Motor neuron (in vitro differentiated cells): ENCODE measurements at regions not wholly inside any gene's neighbourhood (a gene's known extent, or its start where the extent isn't known, plus 50 kb on each side); places are given as distances from the start of the nearest gene placed in this dataset.
A peak's percentile ranks its signal among the peaks of the same experiment; 100 is the strongest.

Experiments
- ATAC-seq, 8 experiments: fragments of 200-7000 bp; cut with Tn5 transposase; replicated peaks in 6 of 8; 2 replicates each; pipeline ENCODE4 v1.8.0; 2021; ENCODE audit warnings: mild to moderate bottlenecking in 8 of 8, moderate library complexity in 8 of 8
- H3K27ac ChIP-seq, 2 donors: fragments of 250-450 bp; sonication (Bioruptor Pico); 2 replicates each; pipeline ENCODE4 v1.9.0; 2021; ENCODE audit warnings: antibody characterized with exemption in 2 of 2, mild to moderate bottlenecking in 2 of 2, moderate library complexity in 1 of 2
- H3K4me1 ChIP-seq, 2 donors: fragments of 250-450 bp; sonication (Bioruptor Pico); replicated peaks in 1 of 2; 2 replicates each; pipeline ENCODE4 v1.6.1; 2021; ENCODE audit warnings: antibody characterized with exemption in 2 of 2, mild to moderate bottlenecking in 2 of 2, moderate library complexity in 1 of 2
- H3K4me3 ChIP-seq, 5 donors: fragments of 250-450 bp; sonication (Bioruptor Pico); 2 replicates each; pipeline ENCODE4 v1.9.0; 2021; ENCODE audit warnings: antibody characterized with exemption in 5 of 5, mild to moderate bottlenecking in 5 of 5, moderate library complexity in 4 of 5
- WGBS, 10 experiments: fragments of 450-650 bp; shearing (Covaris generic); methylation state at CpG; one replicate each; pipeline ENCODE4 v1.0.0; 2022; 5-methylcytosine and 5-hydroxymethylcytosine counted together
- in situ Hi-C, 9 experiments: fragments of 400-800 bp; cut with MboI; loops; one replicate each; pipeline ENCODE4 v1.15.0; 2021; ENCODE audit warnings: low sequenced_read_pairs in 9 of 9, low pct_unique_long_range_greater_than_20kb in 2 of 9; ENCODE audit not compliant: unreplicated experiment in 9 of 9

- in situ Hi-C loops, result no loop called here
- no peak overlapping the region for H3K4me3 ChIP-seq
- no peak overlapping the region for H3K27ac ChIP-seq
- no peak for ATAC-seq
- H3K4me1 ChIP-seq, result no peaks in the 10 kb centered on the region
- 14 to 100% (median 84%) methylated on average over 1 to 4 of the region's 4 CpGs; no CpG with 5 or more reads in 2 of the 10 experiments for WGBS, 10 experiments
Measured at GRCh38 chr9:108022246-108022935, 532.8 kb upstream of the KLF4 start.

- H3K27ac ChIP-seq, result no peak overlapping the region
- ATAC-seq, result no peak
- no peak overlapping the region for H3K4me3 ChIP-seq
- no peaks in the 10 kb centered on the region for H3K4me1 ChIP-seq
- WGBS, 10 experiments, result 57 to 100% (median 85%) methylated on average over 1 of the region's 1 CpG; no CpG with 5 or more reads in 4 of the 10 experiments
- in situ Hi-C loops, result no loop called here
Measured at GRCh38 chr9:108021096-108021710, 531.6 kb upstream of the KLF4 start.

DNA sequence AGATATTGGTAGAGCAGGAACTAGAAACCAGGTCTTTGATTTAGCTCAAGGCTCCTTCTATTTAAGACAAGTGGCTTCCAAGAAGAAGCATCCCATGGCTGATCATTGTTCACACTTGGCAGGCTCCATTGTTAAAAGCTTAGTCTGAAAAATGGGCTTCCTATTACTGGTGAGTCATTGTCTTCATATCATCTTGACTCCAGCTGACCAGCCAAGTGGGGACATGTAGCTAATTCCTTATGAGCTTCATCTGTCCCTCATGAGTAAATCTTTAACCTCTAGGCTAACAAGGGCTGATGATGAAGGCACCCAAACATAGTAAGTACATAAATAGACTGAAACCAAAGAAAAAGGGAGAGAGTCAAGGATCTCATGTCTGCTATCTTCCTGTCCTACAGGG lies 530.3 kb upstream of the KLF4 start:
- no peak for ATAC-seq
- no peak overlapping the region for H3K4me3 ChIP-seq
- H3K27ac ChIP-seq, result no peak overlapping the region
- H3K4me1 ChIP-seq, result no peaks in the 10 kb centered on the region
- in situ Hi-C loops, result no loop called here

GRCh38 chr9:108017671-108018070 lies 528.1 kb upstream of the KLF4 start:
- H3K4me1 ChIP-seq, result no peaks in the 10 kb centered on the region
- H3K27ac ChIP-seq, result no peak overlapping the region
- no peak overlapping the region for H3K4me3 ChIP-seq
- ATAC-seq, result peak in 5 of 8 experiments; percentile 52 to 96 (median 85)
- in situ Hi-C loops, result no loop called here
- 40 to 96% (median 71%) methylated on average over 1 to 7 of the region's 7 CpGs; no CpG with 5 or more reads in 2 of the 10 experiments for WGBS, 10 experiments

- in situ Hi-C loops, result no loop called here
- WGBS, 10 experiments, result 0 to 75% (median 36%) methylated on average over 1 to 2 of the region's 3 CpGs; no CpG with 5 or more reads in 2 of the 10 experiments
- ATAC-seq, result peak in 4 of 8 experiments; percentile 33 to 91 (median 60)
- H3K4me3 ChIP-seq, result no peak overlapping the region
- H3K27ac ChIP-seq, result no peak overlapping the region
- no peaks in the 10 kb centered on the region for H3K4me1 ChIP-seq
Measured at GRCh38 chr9:108016446-108016845, 526.9 kb upstream of the KLF4 start.

DNA sequence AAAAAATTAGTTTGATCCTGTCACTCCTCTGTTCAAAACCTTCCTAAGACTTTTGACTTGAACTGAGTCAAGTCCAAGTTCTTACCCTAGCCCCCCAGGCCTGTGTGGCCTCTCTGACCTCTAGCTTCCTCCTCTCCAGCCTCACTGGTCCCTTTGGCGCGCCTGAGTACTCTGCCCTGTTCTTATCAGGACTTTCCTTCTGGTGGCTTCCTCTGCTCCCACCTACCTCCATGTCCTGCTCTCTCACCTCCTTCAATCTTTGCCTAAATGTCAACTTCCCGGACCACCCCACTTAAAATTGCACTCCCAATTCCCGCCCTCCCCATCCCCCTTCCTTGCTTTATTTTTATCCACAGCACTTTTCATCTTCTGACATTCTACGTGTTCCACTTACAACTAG lies 526.1 kb upstream of the KLF4 start:
- 88 to 100% (median 100%) methylated on average over 1 to 3 of the region's 5 CpGs; no CpG with 5 or more reads in 5 of the 10 experiments for WGBS, 10 experiments
- Histone ChIP-seq H3K27ac (no peak overlapping the region), H3K4me1 (no peaks in the 10 kb centered on the region), H3K4me3 (no peak overlapping the region)
- ATAC-seq, result no peak
- in situ Hi-C loops, result no loop called here

DNA sequence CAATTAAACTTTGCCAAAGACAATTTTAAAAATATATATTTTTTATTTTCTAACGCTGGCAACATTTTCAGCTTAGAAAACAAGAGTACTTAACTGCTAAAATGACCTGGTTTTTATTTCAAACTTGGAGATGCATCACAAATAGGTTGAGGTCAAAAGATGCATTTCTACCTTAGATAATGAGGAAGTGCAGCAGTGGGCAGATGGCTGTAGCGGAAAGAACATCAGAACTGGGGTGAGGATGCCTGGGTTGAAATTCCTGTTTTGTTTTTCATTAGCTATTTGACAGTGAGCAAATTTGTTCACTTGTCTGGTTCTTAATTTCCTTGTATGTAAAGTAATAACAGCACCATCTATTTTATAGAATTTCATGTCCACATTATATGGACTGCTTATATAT lies 524.8 kb upstream of the KLF4 start:
- no peak overlapping the region for H3K27ac ChIP-seq
- WGBS, 10 experiments, result 50 to 100% (median 87%) methylated on average over 1 to 2 of the region's 2 CpGs
- ATAC-seq, result no peak
- H3K4me3 ChIP-seq, result no peak overlapping the region
- in situ Hi-C loops, result no loop called here
- H3K4me1 ChIP-seq, result no peaks in the 10 kb centered on the region

- 21 to 100% (median 77%) methylated on average over 1 to 3 of the region's 3 CpGs; no CpG with 5 or more reads in 1 of the 10 experiments for WGBS, 10 experiments
- in situ Hi-C loops, result no loop called here
- no peak overlapping the region for H3K27ac ChIP-seq
- ATAC-seq, result no peak
- H3K4me1 ChIP-seq, result no peaks in the 10 kb centered on the region
- H3K4me3 ChIP-seq, result no peak overlapping the region
Measured at GRCh38 chr9:108012886-108013665, 523.5 kb upstream of the KLF4 start.

DNA sequence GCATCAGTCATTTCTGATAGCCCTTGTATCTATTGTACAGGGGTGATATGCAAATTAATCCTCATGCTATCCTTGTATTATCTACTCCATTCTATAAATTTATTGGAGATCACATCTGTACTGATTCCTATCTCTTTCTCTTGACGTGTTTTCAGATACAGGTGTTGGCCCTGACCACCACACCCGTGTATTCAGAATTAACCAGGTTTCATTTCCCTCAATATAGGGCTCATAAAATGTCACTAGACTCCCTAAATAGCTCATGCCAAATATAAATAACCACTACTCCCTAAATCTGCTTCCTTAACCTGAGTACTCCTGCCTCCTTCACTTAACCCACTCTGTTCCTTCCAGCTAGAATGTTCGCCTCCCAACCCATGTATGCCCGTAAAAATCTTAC lies 522.8 kb upstream of the KLF4 start:
- in situ Hi-C loops, result no loop called here
- no peak for ATAC-seq
- Histone ChIP-seq H3K4me1 (no peaks in the 10 kb centered on the region), H3K27ac (no peak overlapping the region), H3K4me3 (no peak overlapping the region)
- 50 to 100% (median 79%) methylated on average over 1 to 4 of the region's 4 CpGs; no CpG with 5 or more reads in 4 of the 10 experiments for WGBS, 10 experiments

GRCh38 chr9:108003526-108003925 lies 514.0 kb upstream of the KLF4 start:
- ATAC-seq, result peak in 1 of 8 experiments; percentile 24
- in situ Hi-C loops, result no loop called here
- no peak overlapping the region for H3K27ac ChIP-seq
- H3K4me1 ChIP-seq, result peaks cover 0 to 3% of the 10 kb centered on the region in 2 donors
- no peak overlapping the region for H3K4me3 ChIP-seq
- 25 to 100% (median 80%) methylated on average over 1 to 4 of the region's 5 CpGs; no CpG with 5 or more reads in 1 of the 10 experiments for WGBS, 10 experiments

GRCh38 chr9:108002371-108002956 lies 512.9 kb upstream of the KLF4 start:
- in situ Hi-C loops, result no loop called here
- H3K4me1 ChIP-seq, result peaks cover 0 to 3% of the 10 kb centered on the region in 2 donors
- peak in 5 of 8 experiments; percentile 25 to 47 (median 42) for ATAC-seq
- WGBS, 10 experiments, result 12 to 100% (median 58%) methylated on average over 1 to 12 of the region's 15 CpGs; no CpG with 5 or more reads in 1 of the 10 experiments
- no peak overlapping the region for H3K27ac ChIP-seq
- no peak overlapping the region for H3K4me3 ChIP-seq

GRCh38 chr9:108001237-108001636 lies 511.7 kb upstream of the KLF4 start:
- in situ Hi-C loops, result no loop called here
- Histone ChIP-seq H3K4me1 (peaks cover 0 to 3% of the 10 kb centered on the region in 2 donors), H3K4me3 (no peak overlapping the region), H3K27ac (no peak overlapping the region)
- WGBS, 10 experiments, result 77 to 100% (median 87%) methylated on average over 2 to 4 of the region's 4 CpGs; no CpG with 5 or more reads in 2 of the 10 experiments
- ATAC-seq, result no peak

GRCh38 chr9:107999890-108000289 lies 510.3 kb upstream of the KLF4 start:
- peak in 2 of 8 experiments; percentile 75 to 87 for ATAC-seq
- Histone ChIP-seq H3K27ac (no peak overlapping the region), H3K4me1 (peaks cover 0 to 3% of the 10 kb centered on the region in 2 donors), H3K4me3 (no peak overlapping the region)
- WGBS, 10 experiments, result 0 to 100% (median 67%) methylated on average over 1 to 2 of the region's 2 CpGs; no CpG with 5 or more reads in 2 of the 10 experiments
- in situ Hi-C loops, result no loop called here
